GM21526 (cell line): ENCODE measurements at regions not wholly inside any gene's neighbourhood (a gene's known extent, or its start where the extent isn't known, plus 50 kb on each side); places are given as distances from the start of the nearest gene placed in this dataset.

Experiments used
- ATAC-seq: cut with Tn5 transposase; IDR thresholded peaks from one replicate; pipeline ENCODE4 v1.9.1; 2021; ENCODE audit warnings: moderate library complexity; ENCODE audit not compliant: unreplicated experiment, low FRiP score

GRCh38 chr2:215527736-215528135 lies 91.9 kb upstream of the FN1 start:
- ATAC-seq, result no peak

- no peak for ATAC-seq
Observed at GRCh38 chr2:215526341-215526740, 90.5 kb upstream of the FN1 start.

- no peak for ATAC-seq
Observed at GRCh38 chr2:215522237-215522636, 86.4 kb upstream of the FN1 start.

GRCh38 chr2:215521031-215521430 lies 85.2 kb upstream of the FN1 start:
- no peak for ATAC-seq

GRCh38 chr2:215517391-215517790 lies 81.5 kb upstream of the FN1 start:
- ATAC-seq, result no peak

- ATAC-seq, result no peak
Observed at GRCh38 chr2:215514516-215514915, 78.6 kb upstream of the FN1 start.

- no peak for ATAC-seq
Observed at GRCh38 chr2:215511454-215512346, 75.8 kb upstream of the FN1 start.

- no peak for ATAC-seq
Observed at GRCh38 chr2:215507836-215508235, 72.0 kb upstream of the FN1 start.

- ATAC-seq, result no peak
Observed at GRCh38 chr2:215507136-215507535, 71.3 kb upstream of the FN1 start.

GRCh38 chr2:215506604-215506990 lies 70.7 kb upstream of the FN1 start:
- ATAC-seq, result no peak

- ATAC-seq, result no peak
Observed at GRCh38 chr2:215505044-215505786, 69.3 kb upstream of the FN1 start.

GRCh38 chr2:215504547-215504946 lies 68.7 kb upstream of the FN1 start:
- ATAC-seq, result no peak

GRCh38 chr2:215503381-215503780 lies 67.5 kb upstream of the FN1 start:
- no peak for ATAC-seq

GRCh38 chr2:215500466-215500865 lies 64.6 kb upstream of the FN1 start:
- no peak for ATAC-seq

GRCh38 chr2:215499331-215499730 lies 63.5 kb upstream of the FN1 start:
- no peak for ATAC-seq

- no peak for ATAC-seq
Observed at GRCh38 chr2:215498431-215498830, 62.6 kb upstream of the FN1 start.

GRCh38 chr2:215493376-215493775 lies 57.5 kb upstream of the FN1 start:
- no peak for ATAC-seq

GRCh38 chr2:215489288-215489848 lies 53.5 kb upstream of the FN1 start:
- ATAC-seq, result no peak

GRCh38 chr2:215487002-215487372 lies 51.1 kb upstream of the FN1 start:
- no peak for ATAC-seq

GRCh38 chr2:215486291-215487001 lies 50.6 kb upstream of the FN1 start:
- ATAC-seq, result no peak
